HG02943 (cell line): ENCODE measurements at regions not wholly inside any gene's neighbourhood (a gene's known extent, or its start where the extent isn't known, plus 50 kb on each side); places are given as distances from the start of the nearest gene placed in this dataset.

Experiments
- ATAC-seq: cut with Tn5 transposase; IDR thresholded peaks from one replicate; pipeline ENCODE4 v1.9.1; 2021; ENCODE audit warnings: mild to moderate bottlenecking, low read depth, moderate library complexity; ENCODE audit not compliant: unreplicated experiment

GRCh38 chr15:47944637-47945288 lies 176.0 kb upstream of the SLC24A5 start:
- ATAC-seq, result no peak

GRCh38 chr15:47945872-47946650 lies 174.7 kb upstream of the SLC24A5 start:
- no peak for ATAC-seq

- ATAC-seq, result no peak
Measured at GRCh38 chr15:47949815-47950214, 171.0 kb upstream of the SLC24A5 start.

GRCh38 chr15:47950447-47950846 lies 170.3 kb upstream of the SLC24A5 start:
- ATAC-seq, result no peak

GRCh38 chr15:47951781-47952180 lies 169.0 kb upstream of the SLC24A5 start:
- no peak for ATAC-seq

GRCh38 chr15:47954196-47954595 lies 166.6 kb upstream of the SLC24A5 start:
- ATAC-seq, result no peak

- no peak for ATAC-seq
Measured at GRCh38 chr15:47955021-47955420, 165.8 kb upstream of the SLC24A5 start.

GRCh38 chr15:47959617-47960413 lies 161.0 kb upstream of the SLC24A5 start:
- ATAC-seq, result no peak

- peak; percentile 82 for ATAC-seq
Measured at GRCh38 chr15:47961401-47962090, 159.2 kb upstream of the SLC24A5 start.

- ATAC-seq, result no peak
Measured at GRCh38 chr15:47963265-47963664, 157.5 kb upstream of the SLC24A5 start.

GRCh38 chr15:47964229-47964628 lies 156.6 kb upstream of the SLC24A5 start:
- ATAC-seq, result no peak

- no peak for ATAC-seq
Measured at GRCh38 chr15:47965297-47965696, 155.5 kb upstream of the SLC24A5 start.

GRCh38 chr15:47968593-47968992 lies 152.2 kb upstream of the SLC24A5 start:
- ATAC-seq, result no peak

- ATAC-seq, result no peak
Measured at GRCh38 chr15:47971637-47972036, 149.2 kb upstream of the SLC24A5 start.

- no peak for ATAC-seq
Measured at GRCh38 chr15:47972738-47973137, 148.1 kb upstream of the SLC24A5 start.

- no peak for ATAC-seq
Measured at GRCh38 chr15:47974724-47975123, 146.1 kb upstream of the SLC24A5 start.

GRCh38 chr15:47975427-47975826 lies 145.4 kb upstream of the SLC24A5 start:
- ATAC-seq, result no peak

GRCh38 chr15:47983533-47983932 lies 137.3 kb upstream of the SLC24A5 start:
- ATAC-seq, result no peak

- ATAC-seq, result no peak
Measured at GRCh38 chr15:47985568-47985967, 135.2 kb upstream of the SLC24A5 start.

GRCh38 chr15:47987461-47987860 lies 133.3 kb upstream of the SLC24A5 start:
- no peak for ATAC-seq
